ENCODE measurements at regions not wholly inside any gene's neighbourhood (a gene's known extent, or its start where the extent isn't known, plus 50 kb on each side); places are given as distances from the start of the nearest gene placed in this dataset.

- TF ChIP-seq CTCF (tag by site-specific recombination; IDR thresholded peaks at IDR 0.05) = no peak
- no peak for TF ChIP-seq ZBTB21 (tag by site-specific recombination; IDR thresholded peaks at IDR 0.05)
- TF ChIP-seq REST (tag by site-specific recombination; IDR thresholded peaks at IDR 0.05) = no peak
- TF ChIP-seq FEZF1 (tag by site-specific recombination; IDR thresholded peaks at IDR 0.05) = no peak
- no peak for TF ChIP-seq SETDB1 (IDR thresholded peaks at IDR 0.05; ENCODE audit: insufficient read length, low read length)
- TF ChIP-seq ZNF114 (tag by site-specific recombination; IDR thresholded peaks at IDR 0.05) = no peak
Observed at GRCh38 chr2:195308163-195308562, 348.9 kb upstream of the SLC39A10 start.
